HEK293 (cell line): ENCODE measurements at regions not wholly inside any gene's neighbourhood (a gene's known extent, or its start where the extent isn't known, plus 50 kb on each side); places are given as distances from the start of the nearest gene placed in this dataset.
"Not testable (repeated sequence)": the region's sequence is repeated elsewhere in the genome, so short reads cannot be mapped to it uniquely, and the experiment has no call there.

Source experiments
- CTCF ChIA-PET: fragments of 350-600 bp; formaldehyde crosslinking; extraction: SDS; loops from one replicate; lab custom pipeline; 2021; ENCODE audit warnings: antibody characterized with exemption; lab: Yijun Ruan, JAX
- POLR2A ChIA-PET: fragments of 300-600 bp; formaldehyde crosslinking; extraction: SDS; loops from one replicate; lab custom pipeline; 2020; ENCODE audit warnings: antibody characterized with exemption, inconsistent platforms; lab: Yijun Ruan, JAX
- H3K27ac ChIP-seq: fragments of 200-500 bp; sonication (Bioruptor generic); 2 replicates; pipeline ENCODE4 v1.5.1; 2014; ENCODE audit warnings: low read depth, low read length, control low read depth, inconsistent platforms; ENCODE audit errors: extremely low read depth
- H3K36me3 ChIP-seq, 2 experiments: fragments of 200-500 bp in 1 of 2; sonication (Bioruptor generic) in 1 of 2; 1 replicate in 1 of 2; 2 replicates in 1 of 2; pipeline ENCODE4 v1.5.1; 2014 to 2017; ENCODE audit warnings: inconsistent platforms in 2 of 2, low read length in 2 of 2; ENCODE audit not compliant: control insufficient read depth in 2 of 2, insufficient read depth in 1 of 2
- H3K4me1 ChIP-seq: fragments of 200-500 bp; sonication (Bioruptor generic); 2 replicates; pipeline ENCODE4 v1.5.1; 2014; ENCODE audit warnings: mild to moderate bottlenecking, low read length, inconsistent platforms; ENCODE audit not compliant: control insufficient read depth, insufficient read depth
- H3K4me3 ChIP-seq: 2 replicates; pipeline ENCODE4 v1.5.1; 2011; ENCODE audit warnings: low read depth, mild to moderate bottlenecking, control low read depth, low read length, moderate library complexity
- H3K9me3 ChIP-seq: fragments of 200-500 bp; sonication (Bioruptor generic); 2 replicates; pipeline ENCODE4 v1.5.1; 2014; ENCODE audit warnings: low read depth, low read length, inconsistent platforms; ENCODE audit not compliant: control insufficient read depth, insufficient read depth
- ELK4 ChIP-seq: IDR thresholded peaks from 2 replicates; pipeline ENCODE4 v1.6.1; 2011; ENCODE audit warnings: mild to moderate bottlenecking, low read depth, low read length, borderline replicate concordance
- GLIS1 ChIP-seq: fragments of 450-650 bp; formaldehyde crosslinking; IDR thresholded peaks from 2 replicates; pipeline ENCODE4 v1.5.1; 2016; ENCODE audit warnings: missing biosample characterization, missing genetic modification characterization
- KLF16 ChIP-seq: fragments of 450-650 bp; formaldehyde crosslinking; IDR thresholded peaks from 2 replicates; pipeline ENCODE4 v1.5.1; 2017; ENCODE audit warnings: missing biosample characterization, missing genetic modification characterization
- OVOL3 ChIP-seq: fragments of 450-650 bp; formaldehyde crosslinking; IDR thresholded peaks from 2 replicates; pipeline ENCODE4 v1.5.1; 2016; ENCODE audit warnings: missing biosample characterization, missing genetic modification characterization
- PRDM1 ChIP-seq: fragments of 450-650 bp; formaldehyde crosslinking; IDR thresholded peaks from 2 replicates; pipeline ENCODE4; 2016; ENCODE audit warnings: missing biosample characterization, missing genetic modification characterization
- PRDM6 ChIP-seq: fragments of 450-650 bp; formaldehyde crosslinking; IDR thresholded peaks from 2 replicates; pipeline ENCODE4 v1.5.1; 2017; ENCODE audit warnings: missing biosample characterization, missing genetic modification characterization
- RBAK ChIP-seq: fragments of 450-650 bp; formaldehyde crosslinking; IDR thresholded peaks from 2 replicates; pipeline ENCODE4 v1.5.1; 2016; ENCODE audit warnings: missing biosample characterization, missing genetic modification characterization
- SETDB1 ChIP-seq: IDR thresholded peaks from one replicate; pipeline ENCODE4 v1.6.1; 2017; ENCODE audit warnings: mild to moderate bottlenecking, low read length, moderate library complexity, mixed read lengths; ENCODE audit not compliant: insufficient read length
- WT1 ChIP-seq: fragments of 450-650 bp; formaldehyde crosslinking; IDR thresholded peaks from 2 replicates; pipeline ENCODE4 v1.5.1; 2016; ENCODE audit warnings: missing biosample characterization, missing genetic modification characterization
- ZNF10 ChIP-seq: fragments of 450-650 bp; formaldehyde crosslinking; IDR thresholded peaks from 2 replicates; pipeline ENCODE4 v1.5.1; 2017; ENCODE audit warnings: missing biosample characterization, missing genetic modification characterization
- ZNF133 ChIP-seq: fragments of 450-650 bp; formaldehyde crosslinking; IDR thresholded peaks from 2 replicates; pipeline ENCODE4 v1.5.1; 2016; ENCODE audit warnings: missing biosample characterization, missing genetic modification characterization
- ZNF169 ChIP-seq: fragments of 450-650 bp; formaldehyde crosslinking; IDR thresholded peaks from 2 replicates; pipeline ENCODE4 v1.5.1; 2016; ENCODE audit warnings: missing biosample characterization, missing genetic modification characterization
- ZNF214 ChIP-seq: fragments of 450-650 bp; formaldehyde crosslinking; IDR thresholded peaks from 2 replicates; pipeline ENCODE4 v1.5.1; 2017; ENCODE audit warnings: missing biosample characterization, mild to moderate bottlenecking, missing genetic modification characterization, borderline replicate concordance
- ZNF37A ChIP-seq: fragments of 450-650 bp; IDR thresholded peaks from 2 replicates; pipeline ENCODE4 v1.5.1; 2018; ENCODE audit warnings: missing biosample characterization, missing genetic modification characterization
- ZNF391 ChIP-seq: fragments of 450-650 bp; formaldehyde crosslinking; IDR thresholded peaks from 2 replicates; pipeline ENCODE4 v1.5.1; 2016; ENCODE audit warnings: low read depth, missing biosample characterization, missing genetic modification characterization, borderline replicate concordance
- ZNF530 ChIP-seq: fragments of 450-650 bp; formaldehyde crosslinking; IDR thresholded peaks from 2 replicates; pipeline ENCODE4 v1.5.1; 2016; ENCODE audit warnings: low read depth, missing biosample characterization, missing genetic modification characterization
- ZNF561 ChIP-seq: fragments of 450-650 bp; IDR thresholded peaks from 2 replicates; pipeline ENCODE4 v1.5.1; 2018; ENCODE audit warnings: missing biosample characterization, missing genetic modification characterization, borderline replicate concordance
- ZNF580 ChIP-seq: fragments of 450-650 bp; formaldehyde crosslinking; IDR thresholded peaks from 2 replicates; pipeline ENCODE4 v1.5.1; 2016; ENCODE audit warnings: missing biosample characterization, missing genetic modification characterization
- ZNF610 ChIP-seq: fragments of 450-650 bp; formaldehyde crosslinking; IDR thresholded peaks from 2 replicates; pipeline ENCODE4 v1.5.1; 2016; ENCODE audit warnings: missing biosample characterization, missing genetic modification characterization, borderline replicate concordance
- ZNF645 ChIP-seq: fragments of 450-650 bp; formaldehyde crosslinking; IDR thresholded peaks from 2 replicates; pipeline ENCODE4; 2016; ENCODE audit warnings: missing biosample characterization, missing genetic modification characterization
- ZSCAN16 ChIP-seq: fragments of 450-650 bp; formaldehyde crosslinking; IDR thresholded peaks from 2 replicates; pipeline ENCODE4 v1.5.1; 2016; ENCODE audit warnings: missing biosample characterization, missing genetic modification characterization
- TF ChIP-seq, protein P1 (sequence below): fragments of 450-650 bp; formaldehyde crosslinking; optimal IDR thresholded peaks from 2 replicates; pipeline ENCODE3; 2016; ENCODE audit warnings: missing biosample characterization, mild to moderate bottlenecking, missing genetic modification characterization
- TF ChIP-seq, protein P2 (sequence below): fragments of 450-650 bp; formaldehyde crosslinking; IDR thresholded peaks from 2 replicates; pipeline ENCODE4 v1.5.1; 2016; ENCODE audit warnings: missing biosample characterization, missing genetic modification characterization
- TF ChIP-seq, protein P3 (sequence below): fragments of 450-650 bp; formaldehyde crosslinking; IDR thresholded peaks from 2 replicates; pipeline ENCODE4 v1.5.1; 2016; ENCODE audit warnings: missing biosample characterization, missing genetic modification characterization, low read depth

DNA sequence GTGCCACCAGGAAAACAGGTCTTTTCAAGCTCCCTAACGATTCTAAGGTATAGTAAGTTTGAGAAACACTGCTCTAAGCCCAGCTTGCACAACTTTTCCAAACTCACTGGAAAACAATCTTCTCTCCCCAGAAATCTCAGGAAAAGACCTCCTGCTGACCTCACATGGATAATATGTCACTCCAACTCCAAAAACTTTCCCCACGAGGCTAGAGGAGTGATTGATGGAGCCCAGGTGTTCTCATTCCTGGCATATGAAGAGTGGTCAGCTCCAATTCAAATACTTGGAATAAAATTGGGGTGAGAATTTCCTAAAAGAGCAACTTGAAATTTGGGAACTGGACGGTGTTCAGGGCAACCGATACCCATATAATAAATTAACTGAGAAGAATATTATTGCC lies 299.9 kb downstream of the PPP4R3C start (continued):
- TF ChIP-seq WT1, result no peak
- TF ChIP-seq ZNF645 (tag by site-specific recombination), result no peak

DNA sequence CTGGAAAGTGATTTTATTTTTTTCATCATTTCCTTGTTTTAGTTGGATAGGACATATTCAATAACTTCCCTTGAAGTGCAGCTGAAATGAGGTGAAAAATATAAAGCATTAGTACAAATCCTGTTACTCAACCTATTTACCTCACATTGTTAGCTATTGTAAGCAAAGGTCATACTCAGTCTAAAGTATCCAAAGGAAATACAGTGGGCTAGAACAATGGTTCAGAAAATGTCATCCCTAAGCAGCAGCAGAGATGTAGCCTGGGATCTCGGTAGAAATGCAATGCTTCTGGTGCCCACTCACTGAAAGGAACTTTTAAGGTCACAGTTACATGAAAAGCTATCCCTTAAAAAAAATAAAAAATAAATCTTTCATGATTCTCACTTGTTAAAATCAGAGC lies 300.6 kb downstream of the PPP4R3C start:
- no peaks in the 10 kb centered on the region for H3K4me1 ChIP-seq
- H3K36me3 ChIP-seq, result no peaks in the 10 kb centered on the region
- H3K9me3 ChIP-seq, result no peaks in the 10 kb centered on the region
- POLR2A ChIA-PET, result no interaction called here
- TF ChIP-seq ZNF133, result no peak
- TF ChIP-seq, protein P1, sequence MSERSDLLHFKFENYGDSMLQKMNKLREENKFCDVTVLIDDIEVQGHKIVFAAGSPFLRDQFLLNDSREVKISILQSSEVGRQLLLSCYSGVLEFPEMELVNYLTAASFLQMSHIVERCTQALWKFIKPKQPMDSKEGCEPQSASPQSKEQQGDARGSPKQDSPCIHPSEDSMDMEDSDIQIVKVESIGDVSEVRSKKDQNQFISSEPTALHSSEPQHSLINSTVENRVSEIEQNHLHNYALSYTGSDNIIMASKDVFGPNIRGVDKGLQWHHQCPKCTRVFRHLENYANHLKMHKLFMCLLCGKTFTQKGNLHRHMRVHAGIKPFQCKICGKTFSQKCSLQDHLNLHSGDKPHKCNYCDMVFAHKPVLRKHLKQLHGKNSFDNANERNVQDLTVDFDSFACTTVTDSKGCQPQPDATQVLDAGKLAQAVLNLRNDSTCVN, result no peak
- TF ChIP-seq ZNF214, result no peak
- no peak for TF ChIP-seq SETDB1
- TF ChIP-seq PRDM1 (tag by site-specific recombination), result no peak
- no peak for TF ChIP-seq ZNF391
- TF ChIP-seq RBAK, result no peak
- no peak for TF ChIP-seq ZNF169
- TF ChIP-seq KLF16 (tag by site-specific recombination), result no peak
- TF ChIP-seq, protein P2, sequence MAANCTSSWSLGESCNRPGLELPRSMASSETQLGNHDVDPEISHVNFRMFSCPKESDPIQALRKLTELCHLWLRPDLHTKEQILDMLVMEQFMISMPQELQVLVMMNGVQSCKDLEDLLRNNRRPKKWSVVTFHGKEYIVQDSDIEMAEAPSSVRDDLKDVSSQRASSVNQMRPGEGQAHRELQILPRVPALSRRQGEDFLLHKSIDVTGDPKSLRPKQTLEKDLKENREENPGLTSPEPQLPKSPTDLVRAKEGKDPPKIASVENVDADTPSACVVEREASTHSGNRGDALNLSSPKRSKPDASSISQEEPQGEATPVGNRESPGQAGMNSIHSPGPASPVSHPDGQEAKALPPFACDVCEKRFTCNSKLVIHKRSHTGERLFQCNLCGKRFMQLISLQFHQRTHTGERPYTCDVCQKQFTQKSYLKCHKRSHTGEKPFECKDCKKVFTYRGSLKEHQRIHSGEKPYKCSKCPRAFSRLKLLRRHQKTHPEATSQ (tag by site-specific recombination), result no peak
- CTCF ChIA-PET, result no interaction called here
- no peak overlapping the region for H3K27ac ChIP-seq
- no peak overlapping the region for H3K4me3 ChIP-seq

DNA sequence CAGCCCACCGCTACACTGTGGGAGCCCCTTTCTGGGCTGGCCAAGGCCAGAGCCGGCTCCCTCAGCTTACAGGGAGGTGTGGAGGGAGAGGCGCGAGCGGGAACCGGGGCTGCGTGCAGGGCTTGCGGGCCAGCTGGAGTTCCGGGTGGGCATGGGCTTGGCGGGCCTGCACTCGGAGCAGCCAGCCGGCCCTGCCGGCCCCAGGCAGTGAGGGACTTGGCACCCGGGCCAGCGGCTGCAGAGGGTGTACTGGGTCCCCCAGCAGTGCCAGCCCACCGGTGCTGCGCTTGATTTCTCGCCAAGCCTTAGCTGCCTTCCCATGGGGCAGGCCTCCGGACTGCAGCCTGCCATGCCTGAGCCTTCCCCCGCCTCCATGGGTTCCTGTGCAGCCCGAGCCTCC lies 306.2 kb downstream of the PPP4R3C start:
- POLR2A ChIA-PET, H3K9me3 ChIP-seq, CTCF ChIA-PET, H3K36me3 ChIP-seq, H3K4me3 ChIP-seq, H3K27ac ChIP-seq, H3K4me1 ChIP-seq: not testable (repeated sequence)

GRCh38 chrX:27136325-27136724 lies 326.8 kb downstream of the PPP4R3C start:
- Histone ChIP-seq H3K9me3 (no peaks in the 10 kb centered on the region), H3K4me1 (no peaks in the 10 kb centered on the region), H3K4me3 (no peak overlapping the region), H3K27ac (no peak overlapping the region), H3K36me3 (no peaks in the 10 kb centered on the region)
- CTCF ChIA-PET, result no interaction called here
- POLR2A ChIA-PET, result no interaction called here
- TF ChIP-seq PRDM6 (no peak), ZSCAN16 (tag by site-specific recombination) (no peak), ZNF530 (no peak), GLIS1 (tag by site-specific recombination) (no peak), ZNF580 (tag by site-specific recombination) (no peak), ZNF610 (tag by site-specific recombination) (no peak), OVOL3 (tag by site-specific recombination) (no peak), ELK4 (no peak), ZNF561 (tag by site-specific recombination) (no peak), ZNF10 (tag by site-specific recombination) (no peak), ZNF37A (tag by site-specific recombination) (no peak)
- TF ChIP-seq, protein P3, sequence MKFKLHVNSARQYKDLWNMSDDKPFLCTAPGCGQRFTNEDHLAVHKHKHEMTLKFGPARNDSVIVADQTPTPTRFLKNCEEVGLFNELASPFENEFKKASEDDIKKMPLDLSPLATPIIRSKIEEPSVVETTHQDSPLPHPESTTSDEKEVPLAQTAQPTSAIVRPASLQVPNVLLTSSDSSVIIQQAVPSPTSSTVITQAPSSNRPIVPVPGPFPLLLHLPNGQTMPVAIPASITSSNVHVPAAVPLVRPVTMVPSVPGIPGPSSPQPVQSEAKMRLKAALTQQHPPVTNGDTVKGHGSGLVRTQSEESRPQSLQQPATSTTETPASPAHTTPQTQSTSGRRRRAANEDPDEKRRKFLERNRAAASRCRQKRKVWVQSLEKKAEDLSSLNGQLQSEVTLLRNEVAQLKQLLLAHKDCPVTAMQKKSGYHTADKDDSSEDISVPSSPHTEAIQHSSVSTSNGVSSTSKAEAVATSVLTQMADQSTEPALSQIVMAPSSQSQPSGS (tag by site-specific recombination), result no peak
